ENCODE measurements at regions not wholly inside any gene's neighbourhood (a gene's known extent, or its start where the extent isn't known, plus 50 kb on each side); places are given as distances from the start of the nearest gene placed in this dataset.

- TF ChIP-seq HDAC2 (IDR thresholded peaks at IDR 0.05) (no peak), POLR2A (IDR thresholded peaks at IDR 0.05; ENCODE audit: low read depth, low read length) (no peak), NR2C1 (IDR thresholded peaks at IDR 0.05) (no peak), NRF1 (conservative IDR thresholded peaks at IDR 0.05; ENCODE audit: low read depth, low read length) (no peak), EP300 (IDR thresholded peaks at IDR 0.05; ENCODE audit: borderline replicate concordance in 1 of 2, control insufficient read depth in 1 of 2, low read depth in 2 of 2, low read length in 2 of 2) (no peak), FOXM1 (IDR thresholded peaks at IDR 0.05; ENCODE audit: low read depth, low read length) (no peak), CBX5 (IDR thresholded peaks at IDR 0.05; ENCODE audit: low read depth) (no peak), BRCA1 (IDR thresholded peaks at IDR 0.05; ENCODE audit: low read depth, low read length) (no peak)
- TF ChIP-seq, protein P1, sequence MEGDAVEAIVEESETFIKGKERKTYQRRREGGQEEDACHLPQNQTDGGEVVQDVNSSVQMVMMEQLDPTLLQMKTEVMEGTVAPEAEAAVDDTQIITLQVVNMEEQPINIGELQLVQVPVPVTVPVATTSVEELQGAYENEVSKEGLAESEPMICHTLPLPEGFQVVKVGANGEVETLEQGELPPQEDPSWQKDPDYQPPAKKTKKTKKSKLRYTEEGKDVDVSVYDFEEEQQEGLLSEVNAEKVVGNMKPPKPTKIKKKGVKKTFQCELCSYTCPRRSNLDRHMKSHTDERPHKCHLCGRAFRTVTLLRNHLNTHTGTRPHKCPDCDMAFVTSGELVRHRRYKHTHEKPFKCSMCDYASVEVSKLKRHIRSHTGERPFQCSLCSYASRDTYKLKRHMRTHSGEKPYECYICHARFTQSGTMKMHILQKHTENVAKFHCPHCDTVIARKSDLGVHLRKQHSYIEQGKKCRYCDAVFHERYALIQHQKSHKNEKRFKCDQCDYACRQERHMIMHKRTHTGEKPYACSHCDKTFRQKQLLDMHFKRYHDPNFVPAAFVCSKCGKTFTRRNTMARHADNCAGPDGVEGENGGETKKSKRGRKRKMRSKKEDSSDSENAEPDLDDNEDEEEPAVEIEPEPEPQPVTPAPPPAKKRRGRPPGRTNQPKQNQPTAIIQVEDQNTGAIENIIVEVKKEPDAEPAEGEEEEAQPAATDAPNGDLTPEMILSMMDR (IDR thresholded peaks at IDR 0.05 in 2 of 3, conservative IDR thresholded peaks at IDR 0.05 in 1 of 3; ENCODE audit: control insufficient read depth in 2 of 3, extremely low read depth in 1 of 3, insufficient read depth in 1 of 3, low read depth in 3 of 3, low read length in 3 of 3) = no peak
- TF ChIP-seq, protein P2, sequence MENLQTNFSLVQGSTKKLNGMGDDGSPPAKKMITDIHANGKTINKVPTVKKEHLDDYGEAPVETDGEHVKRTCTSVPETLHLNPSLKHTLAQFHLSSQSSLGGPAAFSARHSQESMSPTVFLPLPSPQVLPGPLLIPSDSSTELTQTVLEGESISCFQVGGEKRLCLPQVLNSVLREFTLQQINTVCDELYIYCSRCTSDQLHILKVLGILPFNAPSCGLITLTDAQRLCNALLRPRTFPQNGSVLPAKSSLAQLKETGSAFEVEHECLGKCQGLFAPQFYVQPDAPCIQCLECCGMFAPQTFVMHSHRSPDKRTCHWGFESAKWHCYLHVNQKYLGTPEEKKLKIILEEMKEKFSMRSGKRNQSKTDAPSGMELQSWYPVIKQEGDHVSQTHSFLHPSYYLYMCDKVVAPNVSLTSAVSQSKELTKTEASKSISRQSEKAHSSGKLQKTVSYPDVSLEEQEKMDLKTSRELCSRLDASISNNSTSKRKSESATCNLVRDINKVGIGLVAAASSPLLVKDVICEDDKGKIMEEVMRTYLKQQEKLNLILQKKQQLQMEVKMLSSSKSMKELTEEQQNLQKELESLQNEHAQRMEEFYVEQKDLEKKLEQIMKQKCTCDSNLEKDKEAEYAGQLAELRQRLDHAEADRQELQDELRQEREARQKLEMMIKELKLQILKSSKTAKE (IDR thresholded peaks at IDR 0.05; ENCODE audit: low read depth, poor library complexity, severe bottlenecking) = no peak
Observed at GRCh38 chr7:138407792-138408191, 52.3 kb upstream of the TRIM24 start.
